ENCODE measurements at regions not wholly inside any gene's neighbourhood (a gene's known extent, or its start where the extent isn't known, plus 50 kb on each side); places are given as distances from the start of the nearest gene placed in this dataset.
"Not testable (repeated sequence)": the region's sequence is repeated elsewhere in the genome, so short reads cannot be mapped to it uniquely, and the experiment has no call there.

DNA sequence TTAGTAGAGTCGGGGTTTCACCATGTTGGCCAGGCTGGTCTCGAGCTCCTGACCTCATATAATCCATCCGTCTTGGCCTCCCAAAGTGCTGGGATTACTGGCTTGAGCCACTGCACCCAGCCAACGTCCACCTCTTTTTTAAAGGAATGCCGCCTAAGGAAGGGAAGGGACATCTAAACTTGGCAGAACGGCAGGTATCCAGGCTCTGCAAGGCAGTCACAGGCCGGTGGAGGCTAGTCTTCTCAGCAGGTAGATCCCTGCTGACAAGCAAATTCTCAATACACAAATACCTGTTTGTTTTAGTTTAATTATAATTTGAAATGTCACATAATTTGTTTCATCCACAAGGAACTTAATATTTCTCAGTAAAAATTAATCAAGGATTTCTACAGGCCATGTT lies 232.0 kb upstream of the HSFY2 start:
- Histone ChIP-seq H3K27me3 (ENCODE audit: control insufficient read depth, insufficient read depth, low read length) (no peaks in the 10 kb centered on the region), H3K36me3 (ENCODE audit: control insufficient read depth, insufficient read depth, low read length) (no peaks in the 10 kb centered on the region), H3K4me3 (ENCODE audit: low read depth, low read length) (no peak overlapping the region)
- DNase-seq (ENCODE audit: low read depth) (no peak), FAIRE-seq (no peak)
- no peak for TF ChIP-seq CTCF (IDR thresholded peaks at IDR 0.05; ENCODE audit: insufficient read depth, low read length, severe bottlenecking)

- no peak for FAIRE-seq
- Histone ChIP-seq H3K4me3 (ENCODE audit: low read depth, low read length) (no peak overlapping the region), H3K36me3 (ENCODE audit: control insufficient read depth, insufficient read depth, low read length) (no peaks in the 10 kb centered on the region)
These were observed 224.2 kb upstream of the HSFY2 start for GRCh38 chrY:18997635-18998240.

GRCh38 chrY:18993480-18993879 lies 219.9 kb upstream of the HSFY2 start:
- Histone ChIP-seq H3K4me3 (ENCODE audit: low read depth, low read length) (no peak overlapping the region), H3K27me3 (ENCODE audit: control insufficient read depth, insufficient read depth, low read length) (no peaks in the 10 kb centered on the region), H3K36me3 (ENCODE audit: control insufficient read depth, insufficient read depth, low read length) (no peaks in the 10 kb centered on the region)
- no peak for FAIRE-seq
- DNase-seq (ENCODE audit: low read depth) = peak; percentile 45
- no peak for TF ChIP-seq CTCF (IDR thresholded peaks at IDR 0.05; ENCODE audit: insufficient read depth, low read length, severe bottlenecking)

More at GRCh38 chrY:18997635-18998240, 224.2 kb upstream of the HSFY2 start:
- DNase-seq (ENCODE audit: low read depth) = peak; percentile 4
- no peaks in the 10 kb centered on the region for H3K27me3 ChIP-seq (ENCODE audit: control insufficient read depth, insufficient read depth, low read length)
- TF ChIP-seq CTCF (IDR thresholded peaks at IDR 0.05; ENCODE audit: insufficient read depth, low read length, severe bottlenecking) = no peak

GRCh38 chrY:18992684-18993083 lies 219.1 kb upstream of the HSFY2 start:
- FAIRE-seq; H3K36me3 ChIP-seq (ENCODE audit: control insufficient read depth, insufficient read depth, low read length); DNase-seq (ENCODE audit: low read depth); H3K27me3 ChIP-seq (ENCODE audit: control insufficient read depth, insufficient read depth, low read length): not testable (repeated sequence)
- peak overlapping the region; percentile 18 for H3K4me3 ChIP-seq (ENCODE audit: low read depth, low read length)

GRCh38 chrY:18989356-18989755 lies 215.8 kb upstream of the HSFY2 start:
- Histone ChIP-seq H3K36me3 (ENCODE audit: control insufficient read depth, insufficient read depth, low read length) (no peaks in the 10 kb centered on the region), H3K4me3 (ENCODE audit: low read depth, low read length) (no peak overlapping the region), H3K27me3 (ENCODE audit: control insufficient read depth, insufficient read depth, low read length) (no peaks in the 10 kb centered on the region)
- FAIRE-seq (no peak), DNase-seq (ENCODE audit: low read depth) (no peak)
- no peak for TF ChIP-seq CTCF (IDR thresholded peaks at IDR 0.05; ENCODE audit: insufficient read depth, low read length, severe bottlenecking)

GRCh38 chrY:18966001-18966400 lies 192.5 kb upstream of the HSFY2 start:
- Histone ChIP-seq H3K27me3 (ENCODE audit: control insufficient read depth, insufficient read depth, low read length) (no peaks in the 10 kb centered on the region), H3K4me3 (ENCODE audit: low read depth, low read length) (no peak overlapping the region), H3K36me3 (ENCODE audit: control insufficient read depth, insufficient read depth, low read length) (no peaks in the 10 kb centered on the region)
- no peak for TF ChIP-seq CTCF (IDR thresholded peaks at IDR 0.05; ENCODE audit: insufficient read depth, low read length, severe bottlenecking)
- peak; percentile 66 for DNase-seq (ENCODE audit: low read depth)
- no peak for FAIRE-seq
